Left forelimb (tissue), 1 donor: ENCODE measurements at regions not wholly inside any gene's neighbourhood (a gene's known extent, or its start where the extent isn't known, plus 50 kb on each side); places are given as distances from the start of the nearest gene placed in this dataset.

ENCODE experiments used
- DNase-seq: peaks from one replicate; pipeline ENCODE4 v3.0.0-alpha.2; 2018; ENCODE audit warnings: low spot score

- no peak for DNase-seq
Observed at GRCh38 chr4:138311771-138312535, 69.8 kb upstream of the SLC7A11 start.

- no peak for DNase-seq
Observed at GRCh38 chr4:138310991-138311390, 68.8 kb upstream of the SLC7A11 start.

DNA sequence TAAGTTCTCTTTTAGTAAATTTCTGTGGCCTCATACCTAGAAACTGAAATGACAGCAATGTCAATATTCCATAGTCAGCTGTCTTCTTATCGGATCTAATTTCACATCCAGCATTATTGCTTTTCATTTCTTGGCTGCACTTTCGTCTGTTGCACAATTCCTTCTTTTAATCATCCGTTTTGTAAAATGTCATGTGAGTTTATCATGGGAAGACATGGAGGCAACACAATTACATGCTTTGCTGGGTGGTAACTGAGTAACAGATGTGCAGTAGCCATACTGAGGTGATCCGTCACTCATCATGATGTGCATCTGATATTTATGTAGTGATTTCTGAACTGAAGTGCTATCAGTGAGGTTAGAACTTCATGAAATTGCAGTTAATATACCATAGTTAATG is 68.3 kb upstream of the SLC7A11 start:
- no peak for DNase-seq

DNA sequence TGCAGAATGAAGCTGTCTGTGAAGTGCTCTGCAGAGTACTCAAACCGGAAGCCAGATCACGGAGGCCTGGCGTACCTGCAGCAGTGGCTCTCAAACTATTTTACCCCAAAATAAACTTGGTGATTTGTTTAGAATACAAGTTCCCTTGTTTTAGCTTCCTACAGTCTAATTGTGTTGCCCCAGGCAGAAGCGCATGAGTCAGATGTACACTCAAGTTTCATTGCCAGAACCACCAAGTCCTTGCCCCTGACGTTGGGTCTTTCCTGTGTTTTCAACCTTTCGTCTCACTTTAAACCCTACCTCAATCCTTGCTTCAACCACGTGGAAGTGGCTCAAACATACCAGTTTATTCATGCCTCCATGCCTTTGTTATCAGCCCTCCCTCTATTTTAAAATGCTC is 66.2 kb upstream of the SLC7A11 start:
- DNase-seq: no peak

DNA sequence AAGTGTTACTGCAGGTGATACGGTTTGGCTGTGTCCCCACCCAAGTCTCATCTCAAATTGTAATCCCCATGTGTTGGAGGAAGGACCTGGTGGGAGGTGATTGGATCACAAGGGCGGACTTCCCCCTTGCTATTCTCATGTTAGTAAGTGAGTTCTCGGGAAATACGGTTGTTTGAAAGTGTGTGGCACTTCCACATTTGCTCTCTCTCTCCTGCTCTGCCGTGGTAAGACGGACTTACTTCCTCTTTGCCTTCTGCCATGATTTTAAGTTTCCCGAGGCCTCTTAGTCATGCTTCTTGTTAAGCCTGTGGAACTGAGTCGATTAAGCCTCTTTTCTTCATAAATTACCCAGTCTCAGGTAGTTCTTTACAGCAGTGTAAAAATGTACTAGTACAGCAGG is 65.2 kb upstream of the SLC7A11 start:
- no peak for DNase-seq

- DNase-seq: no peak
Observed at GRCh38 chr4:138305050-138305449, 62.9 kb upstream of the SLC7A11 start.

DNA sequence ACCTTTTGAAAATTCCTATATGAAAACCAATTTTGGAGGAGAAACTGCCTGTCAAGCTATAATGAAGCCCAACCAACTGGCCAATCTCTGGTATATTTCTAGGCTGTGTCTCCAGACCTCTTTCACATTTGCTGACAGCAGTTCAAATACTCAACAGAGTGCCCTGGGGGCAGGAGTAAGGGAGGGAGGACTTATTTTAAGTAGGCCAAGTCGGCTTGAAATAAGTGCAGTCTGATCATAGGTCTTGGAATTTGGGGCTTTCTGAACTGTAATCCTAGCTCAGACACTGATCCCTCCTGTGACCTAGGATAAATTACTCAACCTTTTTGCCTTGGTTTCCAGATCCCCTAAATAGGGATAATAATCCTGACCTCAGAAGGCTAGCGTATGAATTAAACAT is 59.4 kb upstream of the SLC7A11 start:
- DNase-seq: no peak

GRCh38 chr4:138300616-138301015 is 58.5 kb upstream of the SLC7A11 start:
- DNase-seq: no peak

DNA sequence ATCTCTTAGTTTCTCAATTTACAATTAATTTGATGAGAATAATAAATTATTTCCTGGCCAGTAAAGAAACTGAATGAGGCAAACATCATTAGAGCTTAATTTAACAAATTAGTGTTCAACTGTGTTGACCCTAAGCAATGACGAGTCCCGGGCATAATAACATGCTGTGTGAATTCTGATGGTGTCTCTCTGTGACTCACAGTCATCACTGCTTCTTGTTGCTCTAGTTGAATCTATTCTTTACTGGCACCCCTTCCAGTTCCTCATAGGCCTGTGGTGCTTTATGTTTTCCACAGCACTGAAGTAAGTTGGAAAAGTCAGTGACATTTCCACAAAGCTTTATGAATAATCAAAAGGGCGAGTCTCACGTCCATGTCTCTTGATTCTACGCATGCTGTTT is 57.7 kb upstream of the SLC7A11 start:
- DNase-seq: no peak

- no peak for DNase-seq
Observed at GRCh38 chr4:138298866-138299265, 56.7 kb upstream of the SLC7A11 start.

DNA sequence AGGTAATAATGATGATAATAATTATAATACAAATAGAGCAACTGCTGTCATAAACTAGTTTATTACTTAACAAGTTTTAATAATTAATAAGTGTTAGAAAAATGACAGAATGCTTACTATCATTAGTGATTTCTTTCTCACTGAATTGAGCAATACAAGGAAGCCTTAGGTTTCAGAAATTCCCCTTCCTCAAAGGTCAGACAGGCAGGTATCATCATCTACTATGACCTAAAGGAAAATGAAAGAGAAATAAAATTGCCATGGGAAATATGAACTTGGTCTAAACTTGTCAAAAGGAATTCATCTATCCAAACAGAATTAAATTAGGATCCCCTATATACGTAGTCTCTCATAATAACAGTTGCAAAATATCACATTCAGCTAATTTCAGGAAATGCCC is 56.3 kb upstream of the SLC7A11 start:
- DNase-seq: no peak

- DNase-seq: no peak
Observed at GRCh38 chr4:138297743-138298405, 55.7 kb upstream of the SLC7A11 start.

DNA sequence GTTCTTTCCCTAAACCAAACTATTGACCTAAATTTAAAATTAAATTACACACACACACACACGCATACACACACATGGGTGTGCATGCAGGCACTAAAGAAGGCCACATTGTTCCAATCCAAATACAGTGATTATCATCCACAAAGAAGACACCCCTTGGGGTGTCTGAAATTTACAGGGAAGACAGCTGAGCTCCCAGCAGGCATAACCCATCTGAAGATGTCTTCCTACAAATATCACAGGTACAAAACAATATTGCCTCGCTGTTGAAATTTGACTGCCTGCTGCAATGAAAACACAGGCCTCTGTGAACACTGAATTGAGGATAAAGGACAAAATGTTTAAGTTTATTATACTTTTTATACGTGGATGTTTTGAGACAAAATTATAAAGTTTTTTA is 50.2 kb upstream of the SLC7A11 start:
- DNase-seq: no peak
